ENCODE measurements at regions not wholly inside any gene's neighbourhood (a gene's known extent, or its start where the extent isn't known, plus 50 kb on each side); places are given as distances from the start of the nearest gene placed in this dataset.

DNA sequence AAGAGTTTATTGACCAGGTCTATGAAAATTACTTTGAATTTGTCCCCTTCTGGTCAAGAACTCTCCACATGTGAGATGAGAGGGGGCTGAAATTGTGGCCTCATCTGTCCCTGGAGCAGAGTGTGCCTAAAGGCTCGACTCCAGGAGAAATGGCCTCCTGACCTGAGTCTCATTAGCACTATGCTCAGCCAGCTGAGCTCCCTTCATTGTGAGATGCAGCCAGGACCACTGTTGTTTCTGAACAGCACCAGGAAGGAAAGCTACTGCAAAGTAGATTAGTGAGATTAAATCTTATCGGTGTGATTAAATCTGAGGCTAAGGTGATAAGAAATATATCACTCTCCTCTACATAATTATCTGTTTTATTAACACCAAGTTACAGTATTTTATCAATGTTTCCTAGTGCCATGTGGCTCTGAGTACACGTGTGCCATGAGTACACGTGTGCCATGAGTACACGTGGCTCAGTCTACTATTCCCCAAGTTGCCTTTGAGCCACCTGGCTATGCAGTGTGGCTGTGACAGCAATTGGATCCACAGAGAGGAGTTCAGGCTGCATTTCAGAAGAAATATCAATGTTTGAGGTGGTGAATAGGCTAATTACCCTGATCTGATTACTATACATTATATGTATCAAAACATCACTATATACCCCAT, 126.9 kb downstream of the IPMK start:
- TF ChIP-seq, protein P1, sequence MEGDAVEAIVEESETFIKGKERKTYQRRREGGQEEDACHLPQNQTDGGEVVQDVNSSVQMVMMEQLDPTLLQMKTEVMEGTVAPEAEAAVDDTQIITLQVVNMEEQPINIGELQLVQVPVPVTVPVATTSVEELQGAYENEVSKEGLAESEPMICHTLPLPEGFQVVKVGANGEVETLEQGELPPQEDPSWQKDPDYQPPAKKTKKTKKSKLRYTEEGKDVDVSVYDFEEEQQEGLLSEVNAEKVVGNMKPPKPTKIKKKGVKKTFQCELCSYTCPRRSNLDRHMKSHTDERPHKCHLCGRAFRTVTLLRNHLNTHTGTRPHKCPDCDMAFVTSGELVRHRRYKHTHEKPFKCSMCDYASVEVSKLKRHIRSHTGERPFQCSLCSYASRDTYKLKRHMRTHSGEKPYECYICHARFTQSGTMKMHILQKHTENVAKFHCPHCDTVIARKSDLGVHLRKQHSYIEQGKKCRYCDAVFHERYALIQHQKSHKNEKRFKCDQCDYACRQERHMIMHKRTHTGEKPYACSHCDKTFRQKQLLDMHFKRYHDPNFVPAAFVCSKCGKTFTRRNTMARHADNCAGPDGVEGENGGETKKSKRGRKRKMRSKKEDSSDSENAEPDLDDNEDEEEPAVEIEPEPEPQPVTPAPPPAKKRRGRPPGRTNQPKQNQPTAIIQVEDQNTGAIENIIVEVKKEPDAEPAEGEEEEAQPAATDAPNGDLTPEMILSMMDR (optimal IDR thresholded peaks at IDR 0.05 in 1 of 3, IDR thresholded peaks at IDR 0.05 in 1 of 3, conservative IDR thresholded peaks at IDR 0.05 in 1 of 3; ENCODE audit: extremely low read depth in 1 of 3, insufficient read depth in 2 of 3, low read length in 3 of 3), result no peak
- no peak for TF ChIP-seq EZH2 (IDR thresholded peaks at IDR 0.05; ENCODE audit: low read length)

Data from keratinocyte (primary cell).